RWPE2 (cell line): ENCODE measurements at regions not wholly inside any gene's neighbourhood (a gene's known extent, or its start where the extent isn't known, plus 50 kb on each side); places are given as distances from the start of the nearest gene placed in this dataset.
"Not testable (repeated sequence)": the region's sequence is repeated elsewhere in the genome, so short reads cannot be mapped to it uniquely, and the experiment has no call there.

Source experiments
- ATAC-seq: fragments of 200-7000 bp; cut with Tn5 transposase; 3 replicates; pipeline ENCODE4 v1.9.1; 2021; ENCODE audit warnings: low read depth
- DNase-seq: peaks from one replicate; pipeline ENCODE4 v3.0.0-alpha.2; 2020; ENCODE audit warnings: low spot score
- H3K27ac ChIP-seq: fragments of 450-650 bp; 2 replicates; pipeline ENCODE4 v1.5.1; 2017; ENCODE audit warnings: mild to moderate bottlenecking; ENCODE audit not compliant: poor library complexity, severe bottlenecking
- H3K27me3 ChIP-seq: fragments of 250-450 bp; sonication (Bioruptor Pico); 2 replicates; pipeline ENCODE4 v1.5.1; 2021; ENCODE audit warnings: mild to moderate bottlenecking, moderate library complexity; ENCODE audit not compliant: insufficient read depth, poor library complexity, severe bottlenecking
- H3K36me3 ChIP-seq: fragments of 250-450 bp; sonication (Bioruptor Pico); 2 replicates; pipeline ENCODE4 v1.5.1; 2020; ENCODE audit warnings: low read depth, mild to moderate bottlenecking, moderate library complexity
- H3K4me1 ChIP-seq: fragments of 250-450 bp; sonication (Bioruptor Pico); 2 replicates; pipeline ENCODE4 v1.5.1; 2021; ENCODE audit warnings: mild to moderate bottlenecking, moderate library complexity; ENCODE audit not compliant: insufficient read depth, poor library complexity, severe bottlenecking
- H3K4me3 ChIP-seq: fragments of 250-450 bp; sonication (Bioruptor Pico); 2 replicates; pipeline ENCODE4 v1.5.1; 2021; ENCODE audit warnings: mild to moderate bottlenecking, moderate library complexity; ENCODE audit not compliant: severe bottlenecking
- H3K9me3 ChIP-seq: fragments of 250-450 bp; sonication (Bioruptor Pico); 2 replicates; pipeline ENCODE4 v1.5.1; 2021; ENCODE audit warnings: mild to moderate bottlenecking, moderate library complexity; ENCODE audit not compliant: severe bottlenecking
- TF ChIP-seq, protein P1 (sequence below): fragments of 450-650 bp; IDR thresholded peaks from one replicate; pipeline ENCODE4 v1.5.1; 2017; ENCODE audit warnings: mild to moderate bottlenecking, moderate library complexity; ENCODE audit not compliant: poor library complexity, severe bottlenecking

- peak overlapping the region; percentile 30 for H3K4me3 ChIP-seq
- H3K27ac ChIP-seq, H3K4me1 ChIP-seq, DNase-seq, H3K9me3 ChIP-seq, H3K36me3 ChIP-seq, H3K27me3 ChIP-seq: not testable (repeated sequence)
- peak; percentile 49; the same call in 2 of the 3 replicates for ATAC-seq
Measured at GRCh38 chr2:132353380-132353779, 63.2 kb upstream of the GPR39 start.

- not testable (repeated sequence) for H3K27me3 ChIP-seq, H3K9me3 ChIP-seq, H3K4me1 ChIP-seq, ATAC-seq, H3K4me3 ChIP-seq, H3K27ac ChIP-seq, H3K36me3 ChIP-seq
- DNase-seq = peak; percentile 56
Measured at GRCh38 chr2:132360964-132361363, 55.6 kb upstream of the GPR39 start.

- DNase-seq, ATAC-seq, H3K4me1 ChIP-seq, H3K27me3 ChIP-seq, H3K36me3 ChIP-seq, H3K4me3 ChIP-seq, H3K27ac ChIP-seq, H3K9me3 ChIP-seq: not testable (repeated sequence)
Measured at GRCh38 chr2:132361498-132361897, 55.1 kb upstream of the GPR39 start.

DNA sequence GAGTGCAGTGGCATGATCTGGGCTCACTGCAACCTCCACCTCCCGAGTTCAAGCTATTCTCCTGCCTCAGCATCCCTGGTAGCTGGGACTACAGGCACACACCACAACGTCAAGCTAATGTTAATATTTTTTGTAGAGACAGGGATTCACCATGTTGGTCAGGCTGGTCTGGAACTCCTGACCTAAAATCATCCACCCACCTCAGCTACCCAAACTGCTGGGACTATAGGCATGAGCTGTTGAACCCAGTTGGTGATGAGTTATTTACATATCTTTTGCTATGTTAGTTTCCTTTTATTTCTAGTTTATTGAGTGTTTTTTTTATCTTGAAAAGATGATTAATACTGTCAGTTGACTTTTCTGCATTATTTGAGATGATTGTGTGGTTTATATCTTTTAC is 53.3 kb upstream of the GPR39 start:
- not testable (repeated sequence) for H3K9me3 ChIP-seq, H3K27ac ChIP-seq, ATAC-seq, H3K27me3 ChIP-seq, H3K36me3 ChIP-seq, H3K4me1 ChIP-seq, DNase-seq, H3K4me3 ChIP-seq

DNA sequence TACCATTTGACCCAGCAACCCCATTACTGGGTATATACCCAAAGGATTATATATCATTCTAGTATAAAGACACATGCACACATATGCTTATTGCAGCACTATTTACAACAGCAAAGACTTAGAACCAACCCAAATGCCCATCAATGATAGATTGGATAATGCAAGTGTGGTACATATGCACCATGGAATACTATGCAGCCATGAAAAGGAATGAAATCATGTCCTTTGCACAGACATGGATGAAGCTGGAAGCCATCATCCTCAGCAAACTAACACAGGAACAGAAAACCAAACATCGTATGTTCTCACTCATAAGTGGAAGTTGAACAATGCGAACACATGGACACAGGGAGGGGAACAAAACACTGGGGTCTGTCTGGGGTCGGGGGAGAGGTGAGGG is 50.6 kb upstream of the GPR39 start:
- not testable (repeated sequence) for H3K27ac ChIP-seq, H3K36me3 ChIP-seq, ATAC-seq, H3K27me3 ChIP-seq, H3K4me3 ChIP-seq, DNase-seq, H3K4me1 ChIP-seq, H3K9me3 ChIP-seq

DNA sequence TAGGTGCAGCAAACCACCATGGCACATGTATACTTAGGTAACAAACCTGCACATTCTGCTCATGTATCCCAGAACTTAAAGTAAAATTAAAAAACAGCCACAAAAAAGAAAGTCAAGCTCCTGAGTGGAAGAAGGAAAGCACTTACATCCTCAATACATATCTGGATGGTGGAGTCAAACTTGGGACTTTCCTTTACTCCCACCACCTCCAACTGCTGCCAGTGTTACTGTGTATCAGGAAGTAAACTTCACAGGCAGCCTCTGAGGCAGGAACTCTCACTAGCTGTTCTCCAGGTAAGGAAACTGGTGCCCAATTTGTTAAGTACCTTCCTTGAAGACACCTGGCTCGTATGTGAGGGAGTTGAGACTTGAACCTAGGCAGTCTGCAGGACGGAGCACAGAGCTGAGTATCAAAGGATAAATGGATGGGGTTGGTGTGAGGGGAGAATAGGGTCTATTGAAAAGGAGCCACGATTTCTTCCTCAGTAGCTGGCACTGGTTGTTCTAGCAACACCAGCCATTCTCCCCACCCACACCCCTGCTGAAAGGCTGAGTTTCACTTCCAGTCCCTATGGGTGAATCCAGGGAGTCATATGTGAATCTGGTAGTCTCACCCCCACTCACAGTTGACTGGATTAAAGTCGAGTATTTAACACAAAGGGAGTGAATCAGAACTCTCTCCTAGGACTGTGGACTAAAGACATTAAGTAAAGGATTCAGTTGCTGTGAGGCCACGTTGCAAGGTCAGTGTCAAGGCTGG is 50.0 kb upstream of the GPR39 start:
- TF ChIP-seq, protein P1, sequence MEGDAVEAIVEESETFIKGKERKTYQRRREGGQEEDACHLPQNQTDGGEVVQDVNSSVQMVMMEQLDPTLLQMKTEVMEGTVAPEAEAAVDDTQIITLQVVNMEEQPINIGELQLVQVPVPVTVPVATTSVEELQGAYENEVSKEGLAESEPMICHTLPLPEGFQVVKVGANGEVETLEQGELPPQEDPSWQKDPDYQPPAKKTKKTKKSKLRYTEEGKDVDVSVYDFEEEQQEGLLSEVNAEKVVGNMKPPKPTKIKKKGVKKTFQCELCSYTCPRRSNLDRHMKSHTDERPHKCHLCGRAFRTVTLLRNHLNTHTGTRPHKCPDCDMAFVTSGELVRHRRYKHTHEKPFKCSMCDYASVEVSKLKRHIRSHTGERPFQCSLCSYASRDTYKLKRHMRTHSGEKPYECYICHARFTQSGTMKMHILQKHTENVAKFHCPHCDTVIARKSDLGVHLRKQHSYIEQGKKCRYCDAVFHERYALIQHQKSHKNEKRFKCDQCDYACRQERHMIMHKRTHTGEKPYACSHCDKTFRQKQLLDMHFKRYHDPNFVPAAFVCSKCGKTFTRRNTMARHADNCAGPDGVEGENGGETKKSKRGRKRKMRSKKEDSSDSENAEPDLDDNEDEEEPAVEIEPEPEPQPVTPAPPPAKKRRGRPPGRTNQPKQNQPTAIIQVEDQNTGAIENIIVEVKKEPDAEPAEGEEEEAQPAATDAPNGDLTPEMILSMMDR = no peak
- H3K4me3 ChIP-seq = no peak overlapping the region
- no peaks in the 10 kb centered on the region for H3K9me3 ChIP-seq
- no peaks in the 10 kb centered on the region for H3K27me3 ChIP-seq
- ATAC-seq (no peak), DNase-seq (no peak)
- no peaks in the 10 kb centered on the region for H3K36me3 ChIP-seq
- H3K27ac ChIP-seq = no peak overlapping the region
- no peaks in the 10 kb centered on the region for H3K4me1 ChIP-seq
